Activated T-cell treated with anti-CD3 and anti-CD28 coated beads, Interleukin-2, amount 50 U/mL, for 72 hours (primary cell): ENCODE measurements at regions not wholly inside any gene's neighbourhood (a gene's known extent, or its start where the extent isn't known, plus 50 kb on each side); places are given as distances from the start of the nearest gene placed in this dataset.

ENCODE experiments used
- ATAC-seq, 2 donors: fragments of 150-1000 bp; cut with Tn5 transposase; replicated peaks in 1 of 2; 2 replicates each; pipeline ENCODE4 v1.10.0; 2021; ENCODE audit warnings: moderate library complexity in 2 of 2, mild to moderate bottlenecking in 1 of 2
- DNase-seq, 2 donors: peaks; one replicate each; pipeline ENCODE4 v3.0.0; 2021 to 2022; ENCODE audit warnings: mixed read lengths in 1 of 2
- H3K27ac Mint-ChIP-seq: one replicate; pipeline ENCODE4 v1.8.0; 2022; ENCODE audit warnings: mild to moderate bottlenecking, moderate library complexity, mixed read lengths
- H3K27me3 Mint-ChIP-seq: one replicate; pipeline ENCODE4 v1.8.0; 2022; ENCODE audit warnings: low read depth, mixed read lengths
- H3K36me3 Mint-ChIP-seq, 2 donors: one replicate each; pipeline ENCODE4 v1.8.0; 2022; ENCODE audit warnings: mixed read lengths in 2 of 2, mild to moderate bottlenecking in 1 of 2; ENCODE audit not compliant: insufficient read depth in 2 of 2
- H3K4me1 Mint-ChIP-seq: one replicate; pipeline ENCODE4 v1.8.0; 2022; ENCODE audit warnings: low read depth, mixed read lengths
- H3K4me3 Mint-ChIP-seq, 2 donors: one replicate each; pipeline ENCODE4 v1.8.0; 2022; ENCODE audit warnings: mild to moderate bottlenecking in 2 of 2, mixed read lengths in 2 of 2, moderate library complexity in 2 of 2
- H3K9me3 Mint-ChIP-seq, 2 donors: one replicate each; pipeline ENCODE4 v1.8.0; 2022; ENCODE audit warnings: mixed read lengths in 2 of 2

DNA sequence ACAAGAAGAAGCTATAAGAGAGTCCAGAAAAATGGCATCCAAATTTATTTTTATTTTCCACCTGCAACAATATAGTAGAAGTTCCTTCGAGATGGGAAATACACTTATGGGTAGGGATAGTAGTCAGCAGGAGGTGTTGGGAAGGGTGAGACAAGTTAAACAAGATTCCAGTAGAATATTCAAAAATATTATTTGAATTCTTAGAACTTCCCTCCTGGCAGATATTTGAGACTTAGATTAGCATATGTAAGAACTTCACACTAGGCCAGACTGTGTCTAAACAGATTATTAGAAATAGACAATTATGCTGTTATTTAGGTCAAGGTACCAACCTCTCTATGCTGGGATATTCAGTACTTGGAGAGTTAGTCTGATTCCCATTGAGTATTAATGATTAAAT is 108.7 kb downstream of the PLK2 start:
- Mint-ChIP-seq H3K4me3 (no peak overlapping the region), H3K27ac (no peak overlapping the region), H3K9me3 (no peaks in the 10 kb centered on the region), H3K4me1 (no peaks in the 10 kb centered on the region), H3K27me3 (no peaks in the 10 kb centered on the region), H3K36me3 (no peaks in the 10 kb centered on the region)
- ATAC-seq (no peak), DNase-seq (no peak)

DNA sequence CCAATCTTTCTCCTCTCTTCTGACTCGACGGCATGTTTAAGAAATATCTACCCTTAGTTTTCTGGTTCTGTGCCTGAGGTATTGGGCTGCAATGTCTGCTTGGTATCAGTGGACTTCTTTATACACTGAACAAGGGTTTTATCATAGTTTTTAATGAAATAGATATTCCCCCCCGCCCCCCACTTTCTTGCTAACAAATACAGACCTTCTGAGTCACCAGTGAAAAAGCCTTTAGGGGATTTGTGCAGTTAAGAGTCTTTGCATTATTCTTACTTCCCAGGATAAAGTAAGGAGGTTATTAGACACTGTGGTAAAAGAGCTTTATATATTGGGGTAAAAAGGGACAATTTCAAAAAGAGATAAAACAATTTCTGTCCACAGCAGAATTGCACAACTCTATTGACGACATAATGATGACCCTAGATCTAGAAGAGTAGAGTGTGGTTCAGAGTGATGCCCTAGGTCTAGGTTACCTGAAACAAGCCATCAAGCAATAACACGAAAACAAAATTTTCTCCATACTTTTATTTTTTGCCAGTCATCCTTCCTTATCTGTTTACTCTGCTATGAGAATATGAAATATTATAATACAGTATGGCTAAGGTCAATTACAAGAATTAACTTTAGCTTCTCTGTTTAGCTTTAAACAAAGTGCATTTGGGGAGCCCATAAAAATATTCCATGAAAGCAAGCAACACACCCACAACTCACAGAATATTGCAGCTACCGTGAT is 110.7 kb downstream of the PLK2 start:
- Mint-ChIP-seq H3K4me3 (no peak overlapping the region), H3K27me3 (no peaks in the 10 kb centered on the region), H3K36me3 (no peaks in the 10 kb centered on the region), H3K27ac (no peak overlapping the region), H3K9me3 (no peaks in the 10 kb centered on the region), H3K4me1 (no peaks in the 10 kb centered on the region)
- DNase-seq: no peak
- no peak for ATAC-seq

DNA sequence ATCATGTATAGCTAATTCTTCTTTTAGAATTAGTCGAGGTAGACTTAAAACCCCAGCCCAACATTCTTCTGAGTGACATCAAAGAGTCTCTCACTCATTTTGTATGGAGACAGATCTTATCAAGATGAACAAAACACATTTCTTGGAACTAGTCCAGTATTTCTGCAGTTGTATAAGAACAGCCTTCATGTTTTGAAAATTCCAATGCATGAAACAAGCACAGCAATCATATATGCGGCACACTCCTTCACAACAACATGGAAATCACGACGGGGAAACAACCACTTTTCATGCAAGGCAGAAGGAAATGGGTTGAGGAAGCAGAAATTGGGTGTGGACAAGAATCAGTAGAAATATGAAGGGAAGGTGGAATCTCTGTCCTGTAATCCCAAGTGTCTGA is 113.8 kb downstream of the PLK2 start:
- DNase-seq (no peak), ATAC-seq (no peak)
- H3K4me1 Mint-ChIP-seq: no peaks in the 10 kb centered on the region
- H3K9me3 Mint-ChIP-seq: no peaks in the 10 kb centered on the region
- no peak overlapping the region for H3K4me3 Mint-ChIP-seq
- peaks cover under 1% of the 10 kb centered on the region for H3K27me3 Mint-ChIP-seq
- H3K36me3 Mint-ChIP-seq: no peaks in the 10 kb centered on the region
- no peak overlapping the region for H3K27ac Mint-ChIP-seq

DNA sequence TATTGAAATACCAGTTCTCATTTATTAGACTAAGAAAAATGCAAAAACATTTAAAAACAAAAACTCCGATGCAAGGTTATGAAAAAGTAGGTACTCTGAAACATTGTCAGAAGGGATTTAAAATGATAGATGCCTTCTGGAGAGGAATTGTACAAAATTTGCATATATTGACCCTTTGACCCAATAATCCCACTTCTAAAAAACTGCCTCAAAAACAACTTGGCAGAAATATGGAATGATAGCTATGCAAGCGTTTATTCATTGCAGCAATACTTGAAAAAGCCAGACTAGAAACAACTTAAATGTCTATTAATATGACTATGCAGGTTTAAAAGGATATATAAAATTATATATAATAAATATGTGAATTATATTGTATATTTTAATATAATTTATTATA is 118.4 kb downstream of the PLK2 start:
- Mint-ChIP-seq H3K36me3 (no peaks in the 10 kb centered on the region), H3K4me3 (no peak overlapping the region), H3K9me3 (no peaks in the 10 kb centered on the region), H3K27me3 (peaks cover 6% of the 10 kb centered on the region), H3K4me1 (no peaks in the 10 kb centered on the region), H3K27ac (no peak overlapping the region)
- ATAC-seq (no peak), DNase-seq (no peak)

DNA sequence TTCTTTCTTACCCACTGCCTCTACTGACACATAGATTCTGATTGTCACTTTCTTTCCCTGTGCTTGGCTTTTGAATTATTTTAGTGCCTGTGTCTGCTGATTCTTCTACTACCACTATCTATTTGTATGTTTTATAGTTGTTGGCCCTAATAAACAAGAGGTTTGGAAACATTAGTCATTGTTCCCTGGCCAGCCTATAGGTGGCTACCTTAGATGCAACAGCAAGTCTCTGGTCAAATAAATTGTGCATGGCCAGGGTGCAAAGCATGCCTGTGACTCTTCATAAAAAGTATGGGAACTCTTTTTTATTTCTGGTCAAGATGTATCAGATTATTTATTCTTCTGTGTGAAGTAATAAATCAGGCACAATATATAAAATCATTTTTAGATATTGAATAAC is 124.4 kb downstream of the PLK2 start:
- Mint-ChIP-seq H3K9me3 (no peaks in the 10 kb centered on the region), H3K4me3 (no peak overlapping the region), H3K27me3 (peaks cover 5% of the 10 kb centered on the region), H3K36me3 (no peaks in the 10 kb centered on the region), H3K27ac (no peak overlapping the region), H3K4me1 (no peaks in the 10 kb centered on the region)
- DNase-seq (no peak), ATAC-seq (no peak)

DNA sequence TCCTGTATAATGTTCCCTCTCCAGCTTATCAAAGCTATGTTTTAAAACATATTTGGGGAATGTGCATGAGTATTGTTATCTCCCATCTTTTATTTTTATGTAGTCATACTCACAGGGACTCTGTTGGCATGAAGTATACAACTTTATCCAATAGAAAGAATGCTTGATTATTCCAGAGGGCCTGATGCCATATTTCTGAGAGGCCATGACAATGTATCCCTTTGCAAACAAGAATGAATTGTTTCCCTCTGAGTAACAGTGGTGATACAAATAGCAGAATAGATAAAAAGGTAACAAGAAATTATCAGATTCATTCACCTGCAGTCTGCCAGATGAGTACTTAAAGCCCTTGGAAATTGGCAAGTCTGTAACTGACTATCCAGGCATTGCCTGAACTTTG is 125.9 kb downstream of the PLK2 start:
- no peak overlapping the region for H3K4me3 Mint-ChIP-seq
- no peaks in the 10 kb centered on the region for H3K9me3 Mint-ChIP-seq
- ATAC-seq: no peak
- H3K27ac Mint-ChIP-seq: peak overlapping the region; percentile 29
- DNase-seq: no peak
- no peaks in the 10 kb centered on the region for H3K36me3 Mint-ChIP-seq
- H3K27me3 Mint-ChIP-seq: peaks cover 5% of the 10 kb centered on the region
- no peaks in the 10 kb centered on the region for H3K4me1 Mint-ChIP-seq

DNA sequence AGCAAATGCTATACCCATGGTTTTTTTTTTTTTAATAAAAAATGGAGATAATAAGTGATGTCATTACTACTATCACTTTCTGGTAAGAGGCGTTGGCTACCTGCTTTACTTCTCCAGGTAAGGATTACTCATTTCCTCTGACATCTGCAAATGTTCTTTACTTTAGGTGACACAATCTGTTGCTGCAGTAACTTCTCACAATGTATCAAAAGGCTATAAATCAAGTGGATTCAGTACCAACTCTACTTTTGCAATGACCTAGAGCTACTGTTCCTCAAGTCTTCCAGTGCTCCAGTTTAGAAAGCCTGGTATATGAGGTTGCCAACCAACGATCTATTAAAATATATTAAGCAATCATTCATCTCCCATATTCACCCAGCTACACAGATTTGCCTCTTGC is 129.1 kb downstream of the PLK2 start:
- Mint-ChIP-seq H3K27ac (no peak overlapping the region), H3K27me3 (peaks cover 5% of the 10 kb centered on the region), H3K36me3 (no peaks in the 10 kb centered on the region), H3K4me1 (no peaks in the 10 kb centered on the region), H3K9me3 (no peaks in the 10 kb centered on the region), H3K4me3 (no peak overlapping the region)
- ATAC-seq (no peak), DNase-seq (no peak)

DNA sequence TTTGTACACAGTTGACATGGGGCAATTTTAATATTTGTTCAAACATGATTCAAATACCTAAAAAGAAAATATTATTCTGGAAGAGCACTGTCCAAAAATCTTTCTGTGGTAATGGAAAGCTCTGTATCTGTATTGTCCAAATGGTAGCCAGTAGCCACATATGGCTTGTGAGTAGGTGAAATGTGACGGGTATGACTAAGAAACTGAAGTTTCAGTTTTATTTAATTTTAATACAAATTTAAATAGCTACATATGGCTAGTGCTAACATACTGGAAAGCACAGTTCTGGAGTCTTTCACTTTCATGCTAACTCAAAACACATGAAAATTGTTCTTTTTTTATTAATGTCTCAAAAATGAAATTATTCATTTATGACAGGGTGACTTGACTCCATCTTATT is 132.6 kb downstream of the PLK2 start:
- no peak for ATAC-seq
- Mint-ChIP-seq H3K36me3 (no peaks in the 10 kb centered on the region), H3K27ac (no peak overlapping the region), H3K4me3 (no peak overlapping the region), H3K27me3 (no peaks in the 10 kb centered on the region), H3K9me3 (no peaks in the 10 kb centered on the region), H3K4me1 (no peaks in the 10 kb centered on the region)
- no peak for DNase-seq

DNA sequence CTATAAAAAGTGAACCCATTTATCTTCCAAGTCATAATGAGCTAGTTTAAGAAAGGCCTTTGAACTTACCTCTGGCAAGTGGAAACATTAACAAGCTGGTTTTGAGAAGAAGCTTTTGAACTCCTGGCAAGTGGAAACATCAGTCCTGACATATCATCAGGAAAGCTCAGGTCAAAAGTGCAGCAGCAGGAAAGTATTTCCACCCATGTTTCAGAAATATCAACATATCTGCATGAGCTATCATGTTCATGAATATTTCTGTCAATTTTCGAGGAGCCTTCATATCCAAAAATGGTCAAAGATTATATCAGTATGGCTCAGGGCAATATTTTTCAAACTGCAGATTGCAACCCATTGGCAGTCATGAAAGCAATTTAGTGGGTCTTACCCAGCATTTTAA is 133.9 kb downstream of the PLK2 start:
- no peak overlapping the region for H3K4me3 Mint-ChIP-seq
- H3K4me1 Mint-ChIP-seq: no peaks in the 10 kb centered on the region
- no peak overlapping the region for H3K27ac Mint-ChIP-seq
- DNase-seq: no peak
- ATAC-seq: no peak
- H3K9me3 Mint-ChIP-seq: no peaks in the 10 kb centered on the region
- H3K27me3 Mint-ChIP-seq: no peaks in the 10 kb centered on the region
- no peaks in the 10 kb centered on the region for H3K36me3 Mint-ChIP-seq

DNA sequence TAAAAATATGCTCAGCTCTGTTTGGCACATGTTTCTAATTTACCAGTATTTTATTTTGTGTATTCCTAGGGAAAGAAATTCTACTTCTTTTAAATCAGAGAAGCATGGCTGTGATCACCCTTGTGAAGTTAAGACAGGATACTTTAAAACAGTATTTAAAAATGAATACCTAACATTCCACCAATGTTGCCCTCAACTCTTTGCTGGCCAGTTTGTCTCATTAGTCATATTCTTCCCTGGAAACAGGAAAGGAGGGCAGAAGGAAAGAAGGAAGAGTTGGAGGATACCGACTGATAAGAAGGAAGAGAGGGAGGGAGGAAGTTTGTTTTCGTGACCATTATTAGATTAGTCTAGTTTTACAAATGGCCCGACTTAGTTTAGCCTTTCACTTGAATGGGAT is 137.4 kb downstream of the PLK2 start:
- H3K9me3 Mint-ChIP-seq: no peaks in the 10 kb centered on the region
- H3K4me1 Mint-ChIP-seq: no peaks in the 10 kb centered on the region
- no peak overlapping the region for H3K27ac Mint-ChIP-seq
- H3K36me3 Mint-ChIP-seq: no peaks in the 10 kb centered on the region
- H3K4me3 Mint-ChIP-seq: no peak overlapping the region
- ATAC-seq (no peak), DNase-seq (no peak)
- peaks cover 13% of the 10 kb centered on the region for H3K27me3 Mint-ChIP-seq

DNA sequence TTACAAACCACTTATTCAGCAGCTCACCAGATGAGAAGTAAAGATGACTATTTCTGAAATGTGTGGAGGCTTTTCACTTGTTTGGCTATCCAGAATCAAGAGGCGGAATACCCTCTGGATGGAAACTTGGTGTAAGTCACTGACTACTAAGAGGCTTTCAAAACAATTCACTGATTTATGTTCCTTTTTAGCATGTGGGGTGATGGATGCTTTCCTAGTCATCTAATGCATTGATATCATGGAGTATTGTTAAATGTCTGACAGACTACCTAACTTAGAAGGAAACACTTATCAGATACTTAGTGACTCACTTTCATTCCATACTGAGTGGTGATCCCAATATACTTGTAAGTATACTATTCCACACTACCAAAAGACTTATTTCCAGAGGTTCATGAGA is 141.4 kb downstream of the PLK2 start:
- no peak overlapping the region for H3K4me3 Mint-ChIP-seq
- H3K27ac Mint-ChIP-seq: no peak overlapping the region
- H3K36me3 Mint-ChIP-seq: no peaks in the 10 kb centered on the region
- no peaks in the 10 kb centered on the region for H3K4me1 Mint-ChIP-seq
- DNase-seq (no peak), ATAC-seq (no peak)
- peaks cover 13% of the 10 kb centered on the region for H3K27me3 Mint-ChIP-seq
- no peaks in the 10 kb centered on the region for H3K9me3 Mint-ChIP-seq

DNA sequence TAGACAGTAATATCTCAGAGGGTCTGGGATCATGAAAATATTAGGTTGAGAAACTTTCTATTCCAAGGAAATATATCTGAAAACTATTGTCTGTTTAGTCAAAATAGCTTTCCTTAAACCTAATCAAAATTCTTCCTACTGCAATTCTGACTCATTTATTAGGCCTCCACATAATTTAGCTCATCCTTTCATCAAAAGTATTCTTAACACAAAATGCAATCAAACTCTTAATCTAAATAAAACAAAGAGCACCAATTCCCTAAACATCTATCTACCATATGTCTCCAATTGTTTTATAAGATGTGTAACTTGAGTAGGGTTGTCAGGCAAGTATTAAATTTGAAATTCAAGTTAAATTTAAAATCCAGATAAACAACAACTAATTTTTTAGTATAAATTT is 142.1 kb downstream of the PLK2 start:
- Mint-ChIP-seq H3K4me1 (no peaks in the 10 kb centered on the region), H3K9me3 (no peaks in the 10 kb centered on the region)

DNA sequence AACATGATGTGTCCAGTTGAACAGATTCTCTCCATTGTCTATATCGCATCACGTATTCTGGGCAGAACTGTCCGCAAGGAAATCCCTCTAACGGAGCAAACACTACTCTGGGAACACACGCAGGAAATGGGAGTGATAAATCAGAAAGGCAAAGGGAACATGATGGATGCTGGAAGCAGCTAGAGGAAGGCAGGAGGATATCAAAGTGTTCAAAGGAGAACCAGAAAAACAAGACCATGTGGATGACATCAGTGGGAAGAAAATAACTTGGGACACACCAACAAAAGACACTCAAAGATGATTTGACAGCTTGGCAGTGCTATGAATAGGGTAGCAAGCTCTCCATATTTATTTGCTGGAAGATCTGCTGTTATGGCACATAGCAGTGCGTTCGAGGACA is 142.9 kb downstream of the PLK2 start:
- no peaks in the 10 kb centered on the region for H3K36me3 Mint-ChIP-seq
- H3K9me3 Mint-ChIP-seq: no peaks in the 10 kb centered on the region
- no peak overlapping the region for H3K4me3 Mint-ChIP-seq
- DNase-seq: no peak
- no peak for ATAC-seq
- no peak overlapping the region for H3K27ac Mint-ChIP-seq
- no peaks in the 10 kb centered on the region for H3K4me1 Mint-ChIP-seq
- peaks cover 13% of the 10 kb centered on the region for H3K27me3 Mint-ChIP-seq

More for the DNA sequence above, 142.1 kb downstream of the PLK2 start:
- no peak overlapping the region for H3K4me3 Mint-ChIP-seq
- no peak overlapping the region for H3K27ac Mint-ChIP-seq
- ATAC-seq (no peak), DNase-seq (no peak)
- H3K36me3 Mint-ChIP-seq: no peaks in the 10 kb centered on the region
- H3K27me3 Mint-ChIP-seq: peaks cover 13% of the 10 kb centered on the region

DNA sequence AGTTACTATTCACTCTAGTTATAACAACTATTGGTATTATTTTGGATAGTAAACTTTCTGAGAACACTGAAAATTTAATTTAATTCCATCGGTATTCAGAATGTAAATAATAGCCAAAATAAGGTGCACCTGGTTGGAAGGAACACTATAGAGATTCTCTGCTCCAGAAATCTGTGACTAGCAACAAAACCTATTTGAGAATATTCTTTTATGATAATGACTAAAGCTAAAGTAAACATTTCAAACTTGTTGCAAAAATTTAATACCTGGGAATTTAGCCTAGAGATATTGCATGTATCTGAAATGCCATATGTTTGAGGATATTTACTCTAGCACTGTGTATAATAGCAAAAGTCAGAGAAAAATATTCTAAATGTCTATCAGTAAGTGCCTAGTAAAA is 144.1 kb downstream of the PLK2 start:
- H3K27me3 Mint-ChIP-seq: peaks cover 13% of the 10 kb centered on the region
- DNase-seq (no peak), ATAC-seq (no peak)
- no peaks in the 10 kb centered on the region for H3K9me3 Mint-ChIP-seq
- no peak overlapping the region for H3K27ac Mint-ChIP-seq
- H3K4me3 Mint-ChIP-seq: no peak overlapping the region
- no peaks in the 10 kb centered on the region for H3K36me3 Mint-ChIP-seq
- no peaks in the 10 kb centered on the region for H3K4me1 Mint-ChIP-seq
